ENCODE measurements at regions not wholly inside any gene's neighbourhood (a gene's known extent, or its start where the extent isn't known, plus 50 kb on each side); places are given as distances from the start of the nearest gene placed in this dataset.

- DNase-seq (ENCODE audit: low read depth) = no peak
- TF ChIP-seq CTCF (IDR thresholded peaks at IDR 0.05; ENCODE audit: insufficient read depth, low read depth, low read length) = no peak
Observed at GRCh38 chr11:24373516-24373915, 123.3 kb upstream of the LUZP2 start.

GRCh38 chr11:24375351-24375750 is 121.5 kb upstream of the LUZP2 start:
- no peak for DNase-seq (ENCODE audit: low read depth)
- no peak overlapping the region for H3K4me3 ChIP-seq (ENCODE audit: low read depth, low read length)
- no peak for TF ChIP-seq CTCF (IDR thresholded peaks at IDR 0.05; ENCODE audit: insufficient read depth, low read depth, low read length)

More at GRCh38 chr11:24373516-24373915, 123.3 kb upstream of the LUZP2 start:
- no peak overlapping the region for H3K4me3 ChIP-seq (ENCODE audit: low read depth, low read length)

GRCh38 chr11:24375931-24376330 is 120.9 kb upstream of the LUZP2 start:
- no peak for TF ChIP-seq CTCF (IDR thresholded peaks at IDR 0.05; ENCODE audit: insufficient read depth, low read depth, low read length)
- DNase-seq (ENCODE audit: low read depth) = peak; percentile 14
- H3K4me3 ChIP-seq (ENCODE audit: low read depth, low read length) = no peak overlapping the region

GRCh38 chr11:24383137-24383536 is 113.7 kb upstream of the LUZP2 start:
- no peak for DNase-seq (ENCODE audit: low read depth)
- no peak for TF ChIP-seq CTCF (IDR thresholded peaks at IDR 0.05; ENCODE audit: insufficient read depth, low read depth, low read length)
- no peak overlapping the region for H3K4me3 ChIP-seq (ENCODE audit: low read depth, low read length)

- TF ChIP-seq CTCF (IDR thresholded peaks at IDR 0.05; ENCODE audit: insufficient read depth, low read depth, low read length) = no peak
Observed at GRCh38 chr11:24384240-24384639, 112.6 kb upstream of the LUZP2 start.

GRCh38 chr11:24386546-24387397 is 110.1 kb upstream of the LUZP2 start:
- DNase-seq (ENCODE audit: low read depth) = peak; percentile 24
- TF ChIP-seq CTCF (IDR thresholded peaks at IDR 0.05; ENCODE audit: insufficient read depth, low read depth, low read length) = peak; percentile 36
- H3K4me3 ChIP-seq (ENCODE audit: low read depth, low read length) = no peak overlapping the region

More at GRCh38 chr11:24384240-24384639, 112.6 kb upstream of the LUZP2 start:
- no peak for DNase-seq (ENCODE audit: low read depth)
- H3K4me3 ChIP-seq (ENCODE audit: low read depth, low read length) = no peak overlapping the region
